HFF-Myc (cell line): ENCODE measurements at regions not wholly inside any gene's neighbourhood (a gene's known extent, or its start where the extent isn't known, plus 50 kb on each side); places are given as distances from the start of the nearest gene placed in this dataset.

ENCODE experiments used
- DNase-seq: peaks from one replicate; pipeline ENCODE4 v3.0.0-alpha.2; 2011; ENCODE audit warnings: low read depth; ENCODE audit errors: extremely low read depth
- H3K4me3 ChIP-seq: replicated peaks from 2 replicates; pipeline ENCODE4 v1.5.1; 2011; ENCODE audit warnings: low read depth, mild to moderate bottlenecking, control low read depth, low read length
- TF ChIP-seq, protein P1 (sequence below): IDR thresholded peaks from 2 replicates; pipeline ENCODE4 v1.5.1; 2012; ENCODE audit warnings: mild to moderate bottlenecking, low read depth, low read length, control low read depth; ENCODE audit errors: missing control alignments

GRCh38 chr2:40955042-40955441 is 503.2 kb upstream of the SLC8A1 start:
- TF ChIP-seq, protein P1, sequence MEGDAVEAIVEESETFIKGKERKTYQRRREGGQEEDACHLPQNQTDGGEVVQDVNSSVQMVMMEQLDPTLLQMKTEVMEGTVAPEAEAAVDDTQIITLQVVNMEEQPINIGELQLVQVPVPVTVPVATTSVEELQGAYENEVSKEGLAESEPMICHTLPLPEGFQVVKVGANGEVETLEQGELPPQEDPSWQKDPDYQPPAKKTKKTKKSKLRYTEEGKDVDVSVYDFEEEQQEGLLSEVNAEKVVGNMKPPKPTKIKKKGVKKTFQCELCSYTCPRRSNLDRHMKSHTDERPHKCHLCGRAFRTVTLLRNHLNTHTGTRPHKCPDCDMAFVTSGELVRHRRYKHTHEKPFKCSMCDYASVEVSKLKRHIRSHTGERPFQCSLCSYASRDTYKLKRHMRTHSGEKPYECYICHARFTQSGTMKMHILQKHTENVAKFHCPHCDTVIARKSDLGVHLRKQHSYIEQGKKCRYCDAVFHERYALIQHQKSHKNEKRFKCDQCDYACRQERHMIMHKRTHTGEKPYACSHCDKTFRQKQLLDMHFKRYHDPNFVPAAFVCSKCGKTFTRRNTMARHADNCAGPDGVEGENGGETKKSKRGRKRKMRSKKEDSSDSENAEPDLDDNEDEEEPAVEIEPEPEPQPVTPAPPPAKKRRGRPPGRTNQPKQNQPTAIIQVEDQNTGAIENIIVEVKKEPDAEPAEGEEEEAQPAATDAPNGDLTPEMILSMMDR: no peak
- no peak for DNase-seq
- H3K4me3 ChIP-seq: no peak overlapping the region

DNA sequence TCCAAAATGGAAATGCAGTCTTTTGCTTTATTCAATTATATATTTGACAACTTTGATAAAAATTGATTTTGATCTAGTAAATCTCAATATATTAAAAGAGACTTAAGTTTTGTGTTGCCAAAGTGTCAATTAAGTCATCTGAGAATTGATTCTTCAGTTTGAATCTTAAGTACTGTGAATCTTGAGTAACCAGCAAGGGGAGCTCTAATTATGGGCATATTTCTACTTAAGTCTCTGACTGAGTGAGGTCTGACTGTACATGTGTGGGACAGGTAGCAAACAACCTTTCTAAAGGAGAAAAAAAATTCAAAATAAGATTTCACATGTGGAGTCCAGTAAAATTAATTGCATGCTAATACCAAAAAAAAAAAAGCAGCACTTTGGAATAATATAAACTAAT is 503.7 kb upstream of the SLC8A1 start:
- no peak overlapping the region for H3K4me3 ChIP-seq
- no peak for DNase-seq
- TF ChIP-seq, protein P1: no peak

DNA sequence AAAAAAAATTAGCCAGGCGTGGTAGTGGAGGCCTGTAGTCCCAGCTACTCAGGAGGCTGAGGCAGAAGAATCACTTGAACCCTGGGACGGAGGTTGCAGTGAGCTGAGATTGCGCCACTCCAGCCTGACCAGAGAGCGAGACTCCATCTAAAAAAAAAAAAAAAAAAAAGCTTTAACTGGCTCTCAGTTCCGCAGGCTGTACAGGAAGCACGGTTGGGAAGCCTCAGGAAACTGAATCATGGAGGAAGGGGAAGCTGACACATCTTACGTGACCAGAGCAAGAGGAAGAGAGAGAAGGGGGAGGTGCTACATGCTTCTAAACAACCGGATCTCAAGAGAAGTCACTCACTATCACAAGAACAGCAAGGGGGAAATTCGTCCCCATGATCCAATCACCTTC is 505.6 kb upstream of the SLC8A1 start:
- TF ChIP-seq, protein P1: no peak
- H3K4me3 ChIP-seq: no peak overlapping the region
- no peak for DNase-seq

- TF ChIP-seq, protein P1: no peak
- DNase-seq: peak; percentile 4
- H3K4me3 ChIP-seq: no peak overlapping the region
Measured at GRCh38 chr2:40962026-40962425, 510.1 kb upstream of the SLC8A1 start.

- TF ChIP-seq, protein P1: no peak
- H3K4me3 ChIP-seq: no peak overlapping the region
- DNase-seq: no peak
Measured at GRCh38 chr2:40964509-40965250, 512.8 kb upstream of the SLC8A1 start.

GRCh38 chr2:40967451-40967850 is 515.6 kb upstream of the SLC8A1 start:
- no peak for DNase-seq
- TF ChIP-seq, protein P1: no peak
- no peak overlapping the region for H3K4me3 ChIP-seq

DNA sequence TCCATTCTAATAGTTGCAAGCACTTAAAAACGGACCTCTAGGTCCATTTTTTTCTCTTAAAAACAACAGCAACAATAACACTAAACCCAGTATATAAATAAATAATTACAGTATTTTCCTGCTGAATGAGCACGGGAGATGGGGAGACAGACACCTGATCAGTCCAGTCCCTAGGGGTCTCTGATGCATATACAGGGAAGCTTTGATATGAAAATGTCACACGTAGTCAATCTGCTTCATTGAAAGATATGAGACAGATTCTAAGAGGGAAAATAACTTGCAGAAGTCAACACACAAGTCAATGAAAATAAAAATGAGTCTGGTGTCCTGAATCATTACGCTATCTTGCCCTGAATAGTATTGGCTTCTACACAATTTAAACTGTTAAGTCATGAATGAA is 523.3 kb upstream of the SLC8A1 start:
- TF ChIP-seq, protein P1: no peak
- no peak overlapping the region for H3K4me3 ChIP-seq
- DNase-seq: no peak
